Body of pancreas (tissue), 4 donors: ENCODE measurements at regions not wholly inside any gene's neighbourhood (a gene's known extent, or its start where the extent isn't known, plus 50 kb on each side); places are given as distances from the start of the nearest gene placed in this dataset.

Experiments
- ATAC-seq: fragments of 150-250 bp; one replicate; pipeline ENCODE4 v1.9.1; 2016
- DNase-seq, 4 donors: peaks; one replicate each; pipeline ENCODE4 v3.0.0-alpha.2; 2019
- H3K27ac ChIP-seq, 4 donors: fragments of 200-600 bp; sonication (generic); 1 replicate in 3 of 4; 2 replicates in 1 of 4; pipeline versions ENCODE4 v1.5.1 to v1.6.1; 2016 to 2019; ENCODE audit warnings: mild to moderate bottlenecking in 1 of 4, mixed read lengths in 1 of 4, moderate library complexity in 1 of 4
- H3K27me3 ChIP-seq, 2 donors: fragments of 200-600 bp; sonication (generic); one replicate each; pipeline ENCODE4 v1.6.0; 2016; ENCODE audit warnings: mild to moderate bottlenecking in 1 of 2
- H3K36me3 ChIP-seq, 2 donors: fragments of 200-600 bp; sonication (generic); replicated peaks in 1 of 2; 2 replicates each; pipeline ENCODE4 v1.5.1; 2016; ENCODE audit warnings: low read depth in 2 of 2; ENCODE audit not compliant: insufficient read depth in 1 of 2
- H3K4me1 ChIP-seq: fragments of 200-600 bp; sonication (generic); one replicate; pipeline ENCODE4 v1.6.0; 2016
- H3K4me3 ChIP-seq, 2 donors: fragments of 200-600 bp; sonication (generic); 1 replicate in 1 of 2; 2 replicates in 1 of 2; pipeline ENCODE4 v1.5.1; 2016 to 2019
- H3K9me3 ChIP-seq, 3 donors: fragments of 200-600 bp; sonication (generic); 1 replicate in 2 of 3; 2 replicates in 1 of 3; pipeline ENCODE4 v1.5.1; 2016
- POLR2A ChIP-seq, 3 donors: fragments of 450-650 bp; IDR thresholded peaks; one replicate each; pipeline ENCODE4 v1.6.1; 2016; ENCODE audit warnings: antibody characterized with exemption in 3 of 3, mild to moderate bottlenecking in 2 of 3
- WGBS, 2 donors: methylation state at CpG; one replicate each; pipeline ENCODE4 v1.1.5; 2017; 5-methylcytosine and 5-hydroxymethylcytosine counted together
- intact Hi-C: fragments of 100-400 bp; cut with DNase I; formaldehyde crosslinking; loops from one replicate; pipeline ENCODE4 v1.15.1; 2023
- TF ChIP-seq, protein P1 (sequence below), 7 experiments: fragments of 450-650 bp in 4 of 7; fragments of 200-600 bp in 3 of 7; sonication (generic) in 3 of 7; IDR thresholded peaks; one replicate each; pipeline ENCODE4 v1.5.1; 2016 to 2019; ENCODE audit warnings: antibody characterized with exemption in 7 of 7

DNA sequence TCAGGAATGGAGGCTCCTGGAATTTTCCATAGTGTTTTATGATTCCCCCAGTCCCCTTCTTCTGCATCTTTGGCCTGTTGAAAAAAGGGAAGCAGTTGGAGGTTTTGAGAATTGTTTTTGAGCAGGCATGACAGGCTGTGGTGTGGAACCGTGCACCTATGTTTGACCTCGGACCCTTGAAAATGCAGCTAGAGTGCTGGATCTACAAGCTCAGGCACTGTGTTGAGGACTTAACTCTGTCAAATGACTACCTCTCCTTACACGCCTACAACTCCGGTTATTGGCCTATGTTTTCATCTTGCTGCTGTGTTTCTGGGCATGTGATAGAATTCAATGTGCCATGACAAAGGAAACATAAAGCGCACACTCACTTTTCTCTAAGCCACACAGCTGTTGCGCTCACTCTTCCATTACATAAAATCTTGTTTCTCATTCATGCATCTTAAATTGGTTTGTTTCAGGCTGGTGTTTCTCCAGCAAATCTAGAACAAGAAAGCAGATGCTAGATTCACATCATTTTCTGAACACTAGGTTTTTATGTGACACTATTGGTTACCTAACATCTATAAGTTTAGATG is 616.6 kb downstream of the FGF9 start:
- no peak for ATAC-seq
- TF ChIP-seq, protein P1, sequence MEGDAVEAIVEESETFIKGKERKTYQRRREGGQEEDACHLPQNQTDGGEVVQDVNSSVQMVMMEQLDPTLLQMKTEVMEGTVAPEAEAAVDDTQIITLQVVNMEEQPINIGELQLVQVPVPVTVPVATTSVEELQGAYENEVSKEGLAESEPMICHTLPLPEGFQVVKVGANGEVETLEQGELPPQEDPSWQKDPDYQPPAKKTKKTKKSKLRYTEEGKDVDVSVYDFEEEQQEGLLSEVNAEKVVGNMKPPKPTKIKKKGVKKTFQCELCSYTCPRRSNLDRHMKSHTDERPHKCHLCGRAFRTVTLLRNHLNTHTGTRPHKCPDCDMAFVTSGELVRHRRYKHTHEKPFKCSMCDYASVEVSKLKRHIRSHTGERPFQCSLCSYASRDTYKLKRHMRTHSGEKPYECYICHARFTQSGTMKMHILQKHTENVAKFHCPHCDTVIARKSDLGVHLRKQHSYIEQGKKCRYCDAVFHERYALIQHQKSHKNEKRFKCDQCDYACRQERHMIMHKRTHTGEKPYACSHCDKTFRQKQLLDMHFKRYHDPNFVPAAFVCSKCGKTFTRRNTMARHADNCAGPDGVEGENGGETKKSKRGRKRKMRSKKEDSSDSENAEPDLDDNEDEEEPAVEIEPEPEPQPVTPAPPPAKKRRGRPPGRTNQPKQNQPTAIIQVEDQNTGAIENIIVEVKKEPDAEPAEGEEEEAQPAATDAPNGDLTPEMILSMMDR (IDR thresholded peaks at IDR 0.05): no peak
- TF ChIP-seq POLR2A (IDR thresholded peaks at IDR 0.05): no peak
- no peak overlapping the region for H3K27ac ChIP-seq
- intact Hi-C loops: no loop called here
- DNase-seq: no peak
- WGBS, 2 donors: 80 to 93% methylated on average over 6 of the region's 6 CpGs
- H3K27me3 ChIP-seq: no peaks in the 10 kb centered on the region
- no peaks in the 10 kb centered on the region for H3K4me1 ChIP-seq
- H3K36me3 ChIP-seq: no peaks in the 10 kb centered on the region
- no peak overlapping the region for H3K4me3 ChIP-seq
- no peaks in the 10 kb centered on the region for H3K9me3 ChIP-seq

DNA sequence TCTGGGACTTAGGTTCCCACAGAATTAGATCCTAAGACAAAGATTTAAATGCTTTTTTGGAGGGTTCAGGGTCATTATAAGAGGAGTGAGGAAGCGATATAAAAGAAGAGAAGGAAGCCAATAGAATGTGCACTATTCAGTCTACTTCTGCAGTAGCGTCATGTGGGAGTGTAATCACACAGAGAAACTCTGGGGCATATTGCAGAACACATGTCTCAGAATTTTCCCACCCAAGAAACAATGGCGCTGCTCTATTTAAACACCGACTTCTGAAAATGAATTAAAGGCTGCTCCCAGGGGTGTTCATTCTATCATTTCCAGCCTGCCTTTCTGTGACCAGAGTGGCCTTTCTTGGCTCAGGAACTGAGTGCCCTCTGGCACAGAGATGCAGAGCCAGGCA is 617.6 kb downstream of the FGF9 start:
- Histone ChIP-seq H3K36me3 (no peaks in the 10 kb centered on the region), H3K4me3 (no peak overlapping the region), H3K27ac (no peak overlapping the region), H3K27me3 (no peaks in the 10 kb centered on the region), H3K4me1 (no peaks in the 10 kb centered on the region), H3K9me3 (no peaks in the 10 kb centered on the region)
- intact Hi-C loops: no loop called here
- no peak for DNase-seq
- 64 to 76% methylated on average over 4 of the region's 4 CpGs for whole genome bisulfite sequencing, 2 donors
- no peak for ATAC-seq
- TF ChIP-seq, protein P1 (IDR thresholded peaks at IDR 0.05): no peak
- TF ChIP-seq POLR2A (IDR thresholded peaks at IDR 0.05): no peak

DNA sequence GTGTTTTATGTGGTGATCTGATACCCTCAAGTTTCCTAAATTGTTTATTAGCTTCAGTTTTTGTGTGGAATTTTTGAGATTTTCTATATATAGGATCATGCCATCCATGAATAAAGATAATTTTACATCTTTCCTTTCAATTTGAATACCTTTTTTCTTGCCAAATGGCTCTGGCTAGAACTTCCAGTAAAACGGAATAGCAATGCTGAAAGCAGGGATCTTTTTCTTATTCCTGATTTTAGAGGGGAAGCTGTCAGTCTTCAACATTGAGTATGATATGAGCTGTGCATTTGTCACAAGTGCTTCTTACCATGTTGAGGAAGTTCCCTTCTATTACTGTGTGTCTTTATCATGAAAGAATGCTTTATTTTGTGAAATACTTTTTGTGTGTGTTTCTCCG is 618.8 kb downstream of the FGF9 start:
- intact Hi-C loops: no loop called here
- 48 to 56% methylated on average over 2 of the region's 2 CpGs for WGBS, 2 donors
- no peaks in the 10 kb centered on the region for H3K9me3 ChIP-seq

DNA sequence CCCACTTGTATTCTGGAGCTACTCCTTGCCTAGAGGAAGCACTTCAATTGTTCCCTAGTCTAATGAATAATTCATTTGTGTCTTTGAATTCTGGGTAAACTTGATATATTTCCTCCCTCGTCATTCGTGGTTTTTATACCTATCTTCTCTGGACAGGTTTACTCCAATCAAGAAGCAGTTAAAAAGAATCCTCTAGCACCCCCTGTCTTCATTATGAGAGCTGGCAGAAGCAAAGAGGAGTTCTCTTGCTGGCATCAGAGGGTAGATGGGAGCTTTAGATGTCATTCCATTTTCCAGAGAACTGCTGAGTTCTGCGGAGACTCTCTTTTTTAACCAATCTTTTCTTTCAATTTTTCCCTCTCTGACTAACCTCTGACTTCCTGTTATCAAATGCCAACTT is 627.7 kb downstream of the FGF9 start:
- H3K4me3 ChIP-seq: no peak overlapping the region
- H3K9me3 ChIP-seq: no peaks in the 10 kb centered on the region
- no peaks in the 10 kb centered on the region for H3K27me3 ChIP-seq
- DNase-seq (no peak), ATAC-seq (no peak)
- H3K27ac ChIP-seq: no peak overlapping the region
- H3K4me1 ChIP-seq: no peaks in the 10 kb centered on the region
- intact Hi-C loops: no loop called here
- no peaks in the 10 kb centered on the region for H3K36me3 ChIP-seq
- 53 to 56% methylated on average over 3 of the region's 3 CpGs for WGBS, 2 donors
- no peak for TF ChIP-seq POLR2A (IDR thresholded peaks at IDR 0.05)
- TF ChIP-seq, protein P1 (IDR thresholded peaks at IDR 0.05): peak in 2 of 7 experiments; percentile 14 to 17

More for the DNA sequence above, 618.8 kb downstream of the FGF9 start:
- Histone ChIP-seq H3K27me3 (no peaks in the 10 kb centered on the region), H3K36me3 (no peaks in the 10 kb centered on the region), H3K4me3 (no peak overlapping the region), H3K4me1 (no peaks in the 10 kb centered on the region), H3K27ac (no peak overlapping the region)
- TF ChIP-seq POLR2A (IDR thresholded peaks at IDR 0.05): no peak
- TF ChIP-seq, protein P1 (IDR thresholded peaks at IDR 0.05): no peak
- DNase-seq (no peak), ATAC-seq (no peak)

DNA sequence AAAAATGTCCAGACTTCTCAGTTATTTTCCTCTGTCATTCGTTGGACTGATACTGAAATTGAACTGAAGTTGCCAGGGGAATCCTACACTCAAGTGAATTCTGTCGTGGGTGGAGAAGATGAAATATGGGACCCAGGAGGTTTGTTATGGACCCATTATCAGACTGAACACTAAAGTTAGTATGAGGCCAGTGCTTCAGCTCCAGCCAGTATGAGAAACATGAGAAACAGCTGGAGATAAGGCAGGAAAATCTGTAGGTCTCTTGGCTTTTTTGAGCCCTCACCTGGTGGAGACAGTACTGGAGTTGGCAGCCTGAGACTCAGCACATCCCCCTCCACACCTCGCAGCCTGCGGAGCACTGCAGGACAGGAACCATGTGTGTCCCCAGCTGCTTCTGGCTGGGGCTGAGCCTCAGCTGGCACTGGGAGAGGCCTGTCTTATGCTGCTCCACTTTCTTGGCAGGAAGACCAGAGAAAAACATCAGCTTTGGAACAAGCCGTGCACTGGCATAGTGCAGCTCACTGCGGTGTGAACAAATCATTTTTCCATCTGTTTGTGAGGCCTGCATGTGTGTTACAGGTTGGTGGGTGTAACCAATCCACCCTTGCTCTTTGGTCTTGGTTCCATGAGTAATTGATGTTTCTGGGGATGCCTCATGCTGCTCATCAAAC is 641.0 kb downstream of the FGF9 start:
- Histone ChIP-seq H3K4me3 (no peak overlapping the region), H3K27ac (no peak overlapping the region), H3K36me3 (no peaks in the 10 kb centered on the region), H3K27me3 (no peaks in the 10 kb centered on the region), H3K9me3 (no peaks in the 10 kb centered on the region), H3K4me1 (no peaks in the 10 kb centered on the region)
- TF ChIP-seq, protein P1 (IDR thresholded peaks at IDR 0.05): no peak
- TF ChIP-seq POLR2A (IDR thresholded peaks at IDR 0.05): no peak
- WGBS, 2 donors: 38 to 62% methylated on average over 5 to 6 of the region's 6 CpGs
- intact Hi-C loops: no loop called here
- ATAC-seq (no peak), DNase-seq (peak in 1 of 4 donors; percentile 8)
